ENCODE measurements at regions not wholly inside any gene's neighbourhood (a gene's known extent, or its start where the extent isn't known, plus 50 kb on each side); places are given as distances from the start of the nearest gene placed in this dataset.

GRCh38 chr1:96049759-96050409 is 671.7 kb upstream of the PTBP2 start:
- 82% methylated on average over 3 of the region's 3 CpGs for WGBS
- TF ChIP-seq POLR2AphosphoS5 (IDR thresholded peaks at IDR 0.05) (no peak), EP300 (IDR thresholded peaks at IDR 0.05) (no peak), CTCF (IDR thresholded peaks at IDR 0.05) (no peak), POLR2A (IDR thresholded peaks at IDR 0.05; ENCODE audit: low read depth) (no peak)
- Histone ChIP-seq H3K4me3 (no peak overlapping the region), H3K4me1 (no peaks in the 10 kb centered on the region), H3K36me3 (no peaks in the 10 kb centered on the region), H3K27ac (replicated peaks in 1 of 4) (no peak overlapping the region), H3K27me3 (no peaks in the 10 kb centered on the region), H3K9me3 (no peaks in the 10 kb centered on the region)
- DNase-seq (ENCODE audit: extremely low spot score) = no peak
- intact Hi-C loops (cut with DNase I) = no loop called here

GRCh38 chr1:96059276-96059675 is 662.3 kb upstream of the PTBP2 start:
- peaks cover 0 to 4% (median 0%) of the 10 kb centered on the region in 4 donors for H3K9me3 ChIP-seq
- no peak overlapping the region for H3K4me3 ChIP-seq
- H3K27ac ChIP-seq (replicated peaks in 1 of 4) = no peak overlapping the region
- intact Hi-C loops (cut with DNase I) = no loop called here
- H3K4me1 ChIP-seq = no peaks in the 10 kb centered on the region
- TF ChIP-seq CTCF (IDR thresholded peaks at IDR 0.05) (no peak), POLR2A (IDR thresholded peaks at IDR 0.05; ENCODE audit: low read depth) (no peak), EP300 (IDR thresholded peaks at IDR 0.05) (no peak), POLR2AphosphoS5 (IDR thresholded peaks at IDR 0.05) (no peak)
- no peak for DNase-seq (ENCODE audit: extremely low spot score)
- H3K27me3 ChIP-seq = no peaks in the 10 kb centered on the region
- no peaks in the 10 kb centered on the region for H3K36me3 ChIP-seq
- WGBS = 76% methylated on average over 1 of the region's 1 CpG

- no peak for TF ChIP-seq CTCF (IDR thresholded peaks at IDR 0.05)
- no peak for TF ChIP-seq EP300 (IDR thresholded peaks at IDR 0.05)
- no peak for TF ChIP-seq POLR2A (IDR thresholded peaks at IDR 0.05; ENCODE audit: low read depth)
- no peak for TF ChIP-seq POLR2AphosphoS5 (IDR thresholded peaks at IDR 0.05)
- Histone ChIP-seq H3K27ac (replicated peaks in 1 of 4) (no peak overlapping the region), H3K9me3 (peaks cover 0 to 4% (median 0%) of the 10 kb centered on the region in 4 donors), H3K27me3 (no peaks in the 10 kb centered on the region), H3K36me3 (no peaks in the 10 kb centered on the region), H3K4me3 (no peak overlapping the region), H3K4me1 (no peaks in the 10 kb centered on the region)
- no peak for DNase-seq (ENCODE audit: extremely low spot score)
- intact Hi-C loops (cut with DNase I) = no loop called here
- WGBS = 85% methylated on average over 3 of the region's 3 CpGs
These were observed 661.8 kb upstream of the PTBP2 start for GRCh38 chr1:96059736-96060135.

- TF ChIP-seq POLR2A (IDR thresholded peaks at IDR 0.05; ENCODE audit: low read depth) = no peak
- no peak for TF ChIP-seq POLR2AphosphoS5 (IDR thresholded peaks at IDR 0.05)
- no peak for TF ChIP-seq EP300 (IDR thresholded peaks at IDR 0.05)
- no peak for TF ChIP-seq CTCF (IDR thresholded peaks at IDR 0.05)
- Histone ChIP-seq H3K27me3 (no peaks in the 10 kb centered on the region), H3K27ac (replicated peaks in 1 of 4) (no peak overlapping the region), H3K4me1 (no peaks in the 10 kb centered on the region), H3K36me3 (no peaks in the 10 kb centered on the region), H3K4me3 (no peak overlapping the region), H3K9me3 (peaks cover 0 to 4% (median 0%) of the 10 kb centered on the region in 4 donors)
- DNase-seq (ENCODE audit: extremely low spot score) = no peak
- intact Hi-C loops (cut with DNase I) = no loop called here
- 71% methylated on average over 6 of the region's 6 CpGs for WGBS
These were observed 661.0 kb upstream of the PTBP2 start for GRCh38 chr1:96060621-96061020.

- Histone ChIP-seq H3K9me3 (no peaks in the 10 kb centered on the region), H3K27me3 (no peaks in the 10 kb centered on the region), H3K4me1 (peaks cover 3 to 17% (median 14%) of the 10 kb centered on the region in 4 donors), H3K4me3 (no peak overlapping the region), H3K36me3 (no peaks in the 10 kb centered on the region), H3K27ac (replicated peaks in 1 of 4) (no peak overlapping the region)
- TF ChIP-seq CTCF (IDR thresholded peaks at IDR 0.05) (no peak), EP300 (IDR thresholded peaks at IDR 0.05) (no peak), POLR2AphosphoS5 (IDR thresholded peaks at IDR 0.05) (no peak), POLR2A (IDR thresholded peaks at IDR 0.05; ENCODE audit: low read depth) (no peak)
- no peak for DNase-seq (ENCODE audit: extremely low spot score)
- intact Hi-C loops (cut with DNase I) = no loop called here
- 91% methylated on average over 3 of the region's 3 CpGs for WGBS
These were observed 649.6 kb upstream of the PTBP2 start for GRCh38 chr1:96072021-96072420.
